ENCODE measurements at regions not wholly inside any gene's neighbourhood (a gene's known extent, or its start where the extent isn't known, plus 50 kb on each side); places are given as distances from the start of the nearest gene placed in this dataset.
"Not testable (repeated sequence)": the region's sequence is repeated elsewhere in the genome, so short reads cannot be mapped to it uniquely, and the experiment has no call there.

DNA sequence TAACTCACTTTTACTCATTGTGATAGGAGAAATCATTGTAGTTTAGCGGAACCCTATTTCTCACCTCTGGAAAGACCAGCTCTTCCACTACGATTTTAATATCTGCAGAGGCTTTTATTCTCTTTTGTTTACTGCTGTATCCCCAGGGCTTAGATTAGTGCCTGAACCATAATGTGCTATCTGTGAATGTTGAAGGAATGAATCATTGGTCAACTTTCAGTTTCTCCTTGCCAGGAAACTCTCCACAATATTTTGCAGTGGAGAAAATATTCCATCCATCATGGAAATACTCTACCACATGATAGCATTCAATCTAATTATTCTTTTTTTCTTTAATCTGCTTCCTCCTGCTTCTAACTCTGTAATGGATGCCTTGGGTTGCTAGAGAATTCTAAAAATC is 263.5 kb upstream of the PTPRD start:
- TF ChIP-seq, protein P1, sequence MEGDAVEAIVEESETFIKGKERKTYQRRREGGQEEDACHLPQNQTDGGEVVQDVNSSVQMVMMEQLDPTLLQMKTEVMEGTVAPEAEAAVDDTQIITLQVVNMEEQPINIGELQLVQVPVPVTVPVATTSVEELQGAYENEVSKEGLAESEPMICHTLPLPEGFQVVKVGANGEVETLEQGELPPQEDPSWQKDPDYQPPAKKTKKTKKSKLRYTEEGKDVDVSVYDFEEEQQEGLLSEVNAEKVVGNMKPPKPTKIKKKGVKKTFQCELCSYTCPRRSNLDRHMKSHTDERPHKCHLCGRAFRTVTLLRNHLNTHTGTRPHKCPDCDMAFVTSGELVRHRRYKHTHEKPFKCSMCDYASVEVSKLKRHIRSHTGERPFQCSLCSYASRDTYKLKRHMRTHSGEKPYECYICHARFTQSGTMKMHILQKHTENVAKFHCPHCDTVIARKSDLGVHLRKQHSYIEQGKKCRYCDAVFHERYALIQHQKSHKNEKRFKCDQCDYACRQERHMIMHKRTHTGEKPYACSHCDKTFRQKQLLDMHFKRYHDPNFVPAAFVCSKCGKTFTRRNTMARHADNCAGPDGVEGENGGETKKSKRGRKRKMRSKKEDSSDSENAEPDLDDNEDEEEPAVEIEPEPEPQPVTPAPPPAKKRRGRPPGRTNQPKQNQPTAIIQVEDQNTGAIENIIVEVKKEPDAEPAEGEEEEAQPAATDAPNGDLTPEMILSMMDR (IDR thresholded peaks at IDR 0.05; ENCODE audit: low read depth, low read length, missing control alignments): no peak
- H3K4me3 ChIP-seq (ENCODE audit: low read depth, low read length): no peak overlapping the region
- in situ Hi-C loops (cut with HindIII; ENCODE audit: low sequenced_read_pairs): no loop called here
- peak; percentile 22 for DNase-seq (ENCODE audit: low read depth)

GRCh38 chr9:10890266-10890665 is 277.5 kb upstream of the PTPRD start:
- in situ Hi-C loops (cut with HindIII; ENCODE audit: low sequenced_read_pairs); DNase-seq (ENCODE audit: low read depth); H3K4me3 ChIP-seq (ENCODE audit: low read depth, low read length): not testable (repeated sequence)

- no peak overlapping the region for H3K4me3 ChIP-seq (ENCODE audit: low read depth, low read length)
- DNase-seq (ENCODE audit: low read depth): no peak
- TF ChIP-seq, protein P1 (IDR thresholded peaks at IDR 0.05; ENCODE audit: low read depth, low read length, missing control alignments): no peak
- in situ Hi-C loops (cut with HindIII; ENCODE audit: low sequenced_read_pairs): no loop called here
These were observed 286.7 kb upstream of the PTPRD start for GRCh38 chr9:10899509-10899908.

DNA sequence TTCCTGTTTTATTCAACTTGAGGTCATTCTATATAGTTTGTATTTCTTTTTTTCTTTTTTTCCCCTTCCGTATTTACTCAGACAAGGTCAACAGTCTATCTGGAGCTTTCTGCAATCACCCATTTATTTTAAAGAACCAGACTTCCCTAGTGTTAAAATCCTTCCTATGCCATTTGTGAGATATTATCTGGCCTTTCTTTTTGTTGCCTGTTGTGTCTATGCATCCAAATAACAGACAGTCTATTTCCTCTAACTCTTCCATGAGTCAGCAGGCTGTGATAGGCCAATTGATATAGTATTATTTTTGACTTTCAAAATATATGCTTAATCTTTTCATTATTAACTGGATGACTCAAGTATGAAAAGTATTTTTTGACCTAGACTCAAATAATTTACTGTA is 291.2 kb upstream of the PTPRD start:
- DNase-seq (ENCODE audit: low read depth): no peak
- in situ Hi-C loops (cut with HindIII; ENCODE audit: low sequenced_read_pairs): no loop called here
- TF ChIP-seq, protein P1 (IDR thresholded peaks at IDR 0.05; ENCODE audit: low read depth, low read length, missing control alignments): no peak
- H3K4me3 ChIP-seq (ENCODE audit: low read depth, low read length): no peak overlapping the region

GRCh38 chr9:10910779-10911178 is 298.0 kb upstream of the PTPRD start:
- in situ Hi-C loops (cut with HindIII; ENCODE audit: low sequenced_read_pairs): no loop called here
- no peak overlapping the region for H3K4me3 ChIP-seq (ENCODE audit: low read depth, low read length)
- TF ChIP-seq, protein P1 (IDR thresholded peaks at IDR 0.05; ENCODE audit: low read depth, low read length, missing control alignments): no peak
- DNase-seq (ENCODE audit: low read depth): no peak

- in situ Hi-C loops (cut with HindIII; ENCODE audit: low sequenced_read_pairs): no loop called here
- no peak overlapping the region for H3K4me3 ChIP-seq (ENCODE audit: low read depth, low read length)
- TF ChIP-seq, protein P1 (IDR thresholded peaks at IDR 0.05; ENCODE audit: low read depth, low read length, missing control alignments): no peak
- DNase-seq (ENCODE audit: low read depth): no peak
These were observed 298.6 kb upstream of the PTPRD start for GRCh38 chr9:10911373-10911772.

DNA sequence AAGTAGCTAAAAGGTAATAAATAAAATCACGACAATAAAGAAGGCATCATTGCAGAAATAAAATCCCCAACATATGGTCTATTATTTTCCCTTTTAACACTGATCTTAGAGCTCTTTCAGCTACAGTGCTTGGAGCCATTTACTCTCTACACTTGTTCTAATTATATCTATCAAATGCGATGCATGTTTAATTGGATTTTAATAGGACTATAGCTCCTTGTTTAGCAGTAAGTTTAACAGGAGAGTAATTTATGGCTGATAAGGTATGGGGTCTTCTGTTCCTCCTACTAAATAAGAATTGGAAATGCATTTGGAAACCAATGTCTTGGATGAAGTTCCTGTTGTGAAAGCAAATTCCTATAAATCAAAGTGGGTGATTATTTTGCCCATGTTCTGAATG is 304.2 kb upstream of the PTPRD start:
- DNase-seq (ENCODE audit: low read depth): no peak
- H3K4me3 ChIP-seq (ENCODE audit: low read depth, low read length): no peak overlapping the region
- in situ Hi-C loops (cut with HindIII; ENCODE audit: low sequenced_read_pairs): no loop called here
- TF ChIP-seq, protein P1 (IDR thresholded peaks at IDR 0.05; ENCODE audit: low read depth, low read length, missing control alignments): no peak

Measured in astrocyte of the cerebellum (primary cell).